Ectodermal cell (in vitro differentiated cells): ENCODE measurements at regions not wholly inside any gene's neighbourhood (a gene's known extent, or its start where the extent isn't known, plus 50 kb on each side); places are given as distances from the start of the nearest gene placed in this dataset.
"Not testable (repeated sequence)": the region's sequence is repeated elsewhere in the genome, so short reads cannot be mapped to it uniquely, and the experiment has no call there.

Experiments used
- H3K27ac ChIP-seq: 2 replicates; pipeline ENCODE4 v1.7.0; 2013; ENCODE audit warnings: mild to moderate bottlenecking, low read depth, low read length; ENCODE audit not compliant: insufficient read depth, poor library complexity, severe bottlenecking
- H3K27me3 ChIP-seq: 2 replicates; pipeline ENCODE4 v1.7.0; 2013; ENCODE audit warnings: mild to moderate bottlenecking, low read length; ENCODE audit not compliant: insufficient read depth, control insufficient read depth, poor library complexity, severe bottlenecking
- H3K36me3 ChIP-seq: one replicate; pipeline ENCODE4 v1.7.0; 2013; ENCODE audit warnings: low read length; ENCODE audit not compliant: control insufficient read depth, insufficient read depth
- H3K4me1 ChIP-seq: one replicate; pipeline ENCODE4 v1.7.0; 2013; ENCODE audit warnings: low read length; ENCODE audit not compliant: control insufficient read depth, insufficient read depth
- H3K4me3 ChIP-seq: 2 replicates; pipeline ENCODE4 v1.7.0; 2013; ENCODE audit warnings: low read depth, low read length, control low read depth; ENCODE audit not compliant: insufficient read depth
- H3K9me3 ChIP-seq: 2 replicates; pipeline ENCODE4 v1.7.0; 2013; ENCODE audit warnings: mild to moderate bottlenecking, low read length, moderate library complexity; ENCODE audit not compliant: control insufficient read depth
- WGBS, 2 experiments: methylation state at CpG; one replicate each; pipeline ENCODE4 v1.1.7; 2013; ENCODE audit warnings: missing lambda C conversion rate in 2 of 2; 5-methylcytosine and 5-hydroxymethylcytosine counted together

DNA sequence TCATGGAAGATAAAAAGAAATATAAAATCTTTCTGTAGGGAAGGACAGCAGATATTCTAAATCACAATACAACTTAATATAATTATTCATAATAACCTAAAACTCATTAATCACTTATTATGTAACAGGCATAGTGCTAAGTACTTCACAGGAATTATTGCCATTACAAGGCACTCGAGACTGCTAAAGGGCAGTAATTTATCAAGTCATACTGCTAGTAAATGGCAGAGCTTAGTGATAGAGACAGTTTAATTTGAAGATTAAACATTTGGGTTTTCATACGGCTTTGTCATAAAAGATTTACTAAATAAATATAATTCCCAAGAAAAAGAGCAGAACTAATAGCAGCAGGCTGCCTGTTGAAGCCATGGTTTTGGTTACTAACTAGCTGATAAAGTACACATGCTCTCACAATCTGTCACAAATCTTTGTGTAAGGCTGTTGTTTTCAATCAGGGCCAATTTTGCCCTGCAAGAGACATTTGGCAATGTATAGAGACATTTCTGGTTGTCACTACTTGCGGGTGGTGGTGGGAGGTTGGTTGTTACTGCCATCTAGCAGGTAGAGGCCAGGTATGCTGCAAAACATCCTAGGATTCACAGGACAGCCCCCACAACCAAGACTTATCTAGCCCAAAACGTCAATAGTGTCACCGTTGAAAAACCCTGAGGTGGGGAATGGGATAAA is 233.3 kb upstream of the CACNA2D1 start:
- no peaks in the 10 kb centered on the region for H3K36me3 ChIP-seq
- 98 to 100% methylated on average over 2 to 3 of the region's 5 CpGs for WGBS, 2 experiments

DNA sequence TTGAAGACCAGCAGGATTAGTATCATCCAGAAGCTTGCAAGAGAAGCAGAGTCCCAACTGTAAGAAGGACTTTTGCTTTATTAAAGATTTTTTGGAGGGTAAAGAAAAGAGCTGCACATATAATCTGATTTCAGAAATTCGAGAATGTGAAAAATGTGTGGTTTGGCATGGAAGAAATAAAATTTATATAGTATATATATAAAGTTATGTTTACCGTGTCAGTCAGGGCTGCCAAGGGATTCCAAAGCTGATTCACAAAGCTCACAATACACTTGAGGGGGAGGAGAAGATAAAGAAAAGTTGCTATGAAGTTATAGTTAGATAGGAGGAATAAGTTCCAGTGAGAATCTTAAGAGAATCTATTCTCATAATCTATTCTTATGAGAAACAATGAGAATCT is 231.8 kb upstream of the CACNA2D1 start:
- Histone ChIP-seq H3K4me1 (no peaks in the 10 kb centered on the region), H3K27ac (no peak overlapping the region), H3K4me3 (no peak overlapping the region), H3K27me3 (no peaks in the 10 kb centered on the region), H3K9me3 (no peaks in the 10 kb centered on the region), H3K36me3 (no peaks in the 10 kb centered on the region)
- 90 to 100% methylated on average over 1 to 2 of the region's 2 CpGs for WGBS, 2 experiments

More for the DNA sequence above, 233.3 kb upstream of the CACNA2D1 start:
- no peaks in the 10 kb centered on the region for H3K27me3 ChIP-seq
- no peaks in the 10 kb centered on the region for H3K9me3 ChIP-seq
- H3K4me3 ChIP-seq, result no peak overlapping the region
- H3K27ac ChIP-seq, result no peak overlapping the region
- H3K4me1 ChIP-seq, result no peaks in the 10 kb centered on the region

DNA sequence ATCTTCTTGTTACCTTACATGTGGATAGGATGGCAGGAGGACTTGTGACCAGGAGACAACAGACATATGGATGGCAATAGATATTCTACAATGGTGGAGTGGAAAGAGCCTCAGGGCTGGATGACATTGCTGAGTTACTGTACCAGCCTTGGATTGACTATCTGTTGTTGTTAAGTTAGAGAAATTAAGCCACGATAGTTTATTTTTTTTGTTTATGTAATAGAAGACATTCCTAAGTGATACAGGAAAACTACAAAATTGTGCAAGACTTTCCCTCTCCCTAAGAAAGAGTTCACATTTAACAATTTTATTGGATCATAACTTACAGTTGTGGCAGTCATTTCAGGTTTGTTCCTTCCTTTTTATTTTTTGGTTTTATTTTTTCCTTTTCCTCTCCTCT is 230.7 kb upstream of the CACNA2D1 start:
- 100% methylated on average over 1 of the region's 1 CpG for WGBS, 2 experiments
- no peak overlapping the region for H3K4me3 ChIP-seq
- H3K27ac ChIP-seq, result no peak overlapping the region
- H3K27me3 ChIP-seq, result no peaks in the 10 kb centered on the region
- H3K36me3 ChIP-seq, result no peaks in the 10 kb centered on the region
- H3K4me1 ChIP-seq, result no peaks in the 10 kb centered on the region
- no peaks in the 10 kb centered on the region for H3K9me3 ChIP-seq

DNA sequence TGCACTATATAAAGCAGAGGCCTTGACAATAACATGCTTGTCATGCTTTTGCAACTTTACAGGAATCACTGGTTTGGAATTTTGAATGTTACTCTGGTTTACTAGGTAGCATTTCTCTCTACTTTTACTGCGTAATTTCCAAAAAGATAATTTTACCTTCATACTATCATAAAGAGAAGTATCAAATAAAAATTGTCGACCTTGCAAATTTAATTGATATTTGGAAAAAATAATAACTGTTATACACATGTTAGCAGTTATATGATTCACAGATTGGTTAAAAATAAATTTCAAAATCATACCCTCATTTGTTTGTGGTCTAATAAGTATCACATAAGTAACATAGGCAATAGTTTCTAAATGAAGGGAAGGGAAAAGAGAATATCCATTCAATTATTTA is 228.5 kb upstream of the CACNA2D1 start:
- Histone ChIP-seq H3K27me3 (no peaks in the 10 kb centered on the region), H3K27ac (no peak overlapping the region)
- no CpG with 5 or more reads among the region's 2 CpGs for WGBS, 2 experiments

DNA sequence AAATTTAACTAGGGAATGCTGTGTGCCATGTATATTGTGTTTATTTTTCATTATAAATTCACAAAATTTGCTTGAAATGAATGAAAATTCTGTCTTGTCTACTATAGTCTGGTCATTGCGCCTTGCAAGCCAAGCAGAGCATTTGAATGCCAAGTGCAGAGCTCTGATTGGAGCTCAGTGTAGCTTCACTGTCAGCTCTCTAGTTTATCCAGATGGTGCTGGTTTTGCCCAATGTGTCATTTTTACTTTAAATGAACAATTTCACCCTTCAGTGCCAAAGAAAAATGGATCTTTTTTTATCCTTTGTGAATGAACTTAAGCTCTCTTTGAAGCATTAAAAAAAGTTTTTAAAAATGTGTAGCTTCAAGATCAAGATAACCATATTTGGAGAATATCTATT is 225.6 kb upstream of the CACNA2D1 start:
- H3K9me3 ChIP-seq, result no peaks in the 10 kb centered on the region

More for the DNA sequence above, 228.5 kb upstream of the CACNA2D1 start:
- no peaks in the 10 kb centered on the region for H3K9me3 ChIP-seq
- H3K4me1 ChIP-seq, result no peaks in the 10 kb centered on the region
- no peaks in the 10 kb centered on the region for H3K36me3 ChIP-seq
- no peak overlapping the region for H3K4me3 ChIP-seq

DNA sequence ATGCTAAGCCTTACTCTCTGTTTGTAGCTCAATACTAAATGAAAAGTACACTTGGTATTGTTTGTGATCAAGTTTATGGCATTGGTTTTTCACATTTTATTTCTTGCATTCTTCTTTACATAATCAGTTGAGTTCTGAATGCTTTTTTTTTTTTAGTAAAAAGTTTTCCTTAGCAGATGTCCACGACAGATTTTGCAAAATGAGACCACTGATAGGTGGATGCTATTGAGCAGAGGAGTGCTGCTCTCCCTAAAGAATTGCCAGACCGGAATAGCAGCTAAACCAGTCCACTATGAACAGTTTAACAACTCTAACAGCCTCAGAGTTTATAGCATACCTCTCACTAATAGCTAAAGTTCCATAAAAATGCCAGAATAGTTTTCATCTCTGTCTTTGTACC is 225.1 kb upstream of the CACNA2D1 start:
- H3K9me3 ChIP-seq, result no peaks in the 10 kb centered on the region
- no peaks in the 10 kb centered on the region for H3K27me3 ChIP-seq

More for the DNA sequence above, 225.6 kb upstream of the CACNA2D1 start:
- Histone ChIP-seq H3K4me3 (no peak overlapping the region), H3K4me1 (no peaks in the 10 kb centered on the region), H3K27ac (no peak overlapping the region), H3K36me3 (no peaks in the 10 kb centered on the region), H3K27me3 (no peaks in the 10 kb centered on the region)
- WGBS, 2 experiments, result 92 to 95% methylated on average over 1 of the region's 1 CpG

DNA sequence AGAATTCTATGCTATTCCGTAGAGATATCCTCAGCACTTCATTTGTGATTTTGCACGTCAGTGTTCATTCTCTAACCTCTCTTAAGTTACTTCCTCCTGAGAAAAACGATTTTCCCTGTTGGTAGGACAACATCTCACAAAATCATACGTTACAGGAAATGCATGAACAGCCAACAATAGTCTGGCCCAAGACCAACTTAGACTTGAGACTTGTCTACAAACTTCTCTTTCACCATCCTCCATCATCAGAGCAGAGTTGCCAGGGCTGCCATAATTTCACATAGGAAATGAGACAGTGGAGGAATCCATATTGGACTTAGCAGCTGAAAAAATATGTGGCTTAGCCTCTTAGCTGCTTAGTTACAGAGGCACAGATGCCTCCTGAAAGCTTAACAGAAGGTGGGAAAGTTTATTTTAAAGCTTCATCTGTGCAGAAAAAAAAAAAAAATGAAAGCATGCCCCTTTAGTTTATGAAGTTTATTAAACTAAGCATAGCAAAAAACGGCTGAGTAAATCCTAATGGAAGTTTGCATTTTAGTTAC is 222.5 kb upstream of the CACNA2D1 start:
- Histone ChIP-seq H3K4me3 (no peak overlapping the region), H3K4me1 (no peaks in the 10 kb centered on the region), H3K9me3 (no peaks in the 10 kb centered on the region), H3K27ac (no peak overlapping the region), H3K36me3 (no peaks in the 10 kb centered on the region), H3K27me3 (no peaks in the 10 kb centered on the region)
- WGBS, 2 experiments, result 90 to 93% methylated on average over 4 to 5 of the region's 5 CpGs

More for the DNA sequence above, 225.1 kb upstream of the CACNA2D1 start:
- no peaks in the 10 kb centered on the region for H3K4me1 ChIP-seq
- H3K4me3 ChIP-seq, result no peak overlapping the region
- no peak overlapping the region for H3K27ac ChIP-seq
- 91 to 97% methylated on average over 2 of the region's 2 CpGs for WGBS, 2 experiments
- no peaks in the 10 kb centered on the region for H3K36me3 ChIP-seq

DNA sequence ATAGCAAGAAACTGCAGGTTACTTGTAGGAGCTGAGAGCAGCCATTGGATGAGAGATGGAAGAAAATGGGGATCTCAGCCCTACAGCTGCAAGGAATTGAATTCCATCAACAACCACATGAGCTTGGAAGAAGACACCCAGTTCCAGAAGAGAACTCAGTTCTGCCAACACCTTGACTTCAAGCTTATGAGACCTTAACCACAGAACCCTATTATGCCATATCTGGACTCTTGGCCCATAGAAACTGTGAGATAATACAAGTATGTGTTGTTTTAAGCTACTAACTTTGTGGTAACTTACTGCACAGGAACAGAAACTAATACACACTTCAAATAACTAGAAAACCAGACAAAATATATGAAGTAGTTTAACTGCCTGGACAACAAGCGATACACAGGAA is 212.4 kb upstream of the CACNA2D1 start:
- no peaks in the 10 kb centered on the region for H3K36me3 ChIP-seq
- no peak overlapping the region for H3K27ac ChIP-seq
- H3K4me1 ChIP-seq, result no peaks in the 10 kb centered on the region
- no peak overlapping the region for H3K4me3 ChIP-seq
- 95 to 100% methylated on average over 1 of the region's 1 CpG for WGBS, 2 experiments
- no peaks in the 10 kb centered on the region for H3K9me3 ChIP-seq
- H3K27me3 ChIP-seq, result no peaks in the 10 kb centered on the region

DNA sequence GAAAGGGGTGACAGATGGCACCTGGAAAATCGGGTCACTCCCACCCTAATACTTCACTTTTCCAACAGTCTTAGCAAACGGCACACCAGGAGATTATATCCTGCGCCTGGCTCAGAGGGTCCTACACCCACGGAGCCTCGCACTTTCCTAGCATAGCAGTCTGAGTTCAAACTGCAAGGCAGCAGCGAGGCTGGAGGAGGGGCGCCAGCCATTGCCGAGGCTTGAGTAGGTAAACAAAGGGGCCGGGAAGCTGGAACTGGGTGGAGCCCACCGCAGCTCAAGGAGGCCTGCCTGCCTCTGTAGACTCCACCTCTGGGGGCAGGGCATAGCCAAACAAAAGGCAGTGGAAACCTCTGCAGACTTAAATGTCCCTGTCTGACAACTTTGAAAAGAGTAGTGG is 206.5 kb upstream of the CACNA2D1 start:
- 92 to 93% methylated on average over 10 of the region's 10 CpGs for WGBS, 2 experiments
- H3K4me1 ChIP-seq, H3K27me3 ChIP-seq, H3K4me3 ChIP-seq, H3K36me3 ChIP-seq, H3K27ac ChIP-seq, H3K9me3 ChIP-seq: not testable (repeated sequence)

DNA sequence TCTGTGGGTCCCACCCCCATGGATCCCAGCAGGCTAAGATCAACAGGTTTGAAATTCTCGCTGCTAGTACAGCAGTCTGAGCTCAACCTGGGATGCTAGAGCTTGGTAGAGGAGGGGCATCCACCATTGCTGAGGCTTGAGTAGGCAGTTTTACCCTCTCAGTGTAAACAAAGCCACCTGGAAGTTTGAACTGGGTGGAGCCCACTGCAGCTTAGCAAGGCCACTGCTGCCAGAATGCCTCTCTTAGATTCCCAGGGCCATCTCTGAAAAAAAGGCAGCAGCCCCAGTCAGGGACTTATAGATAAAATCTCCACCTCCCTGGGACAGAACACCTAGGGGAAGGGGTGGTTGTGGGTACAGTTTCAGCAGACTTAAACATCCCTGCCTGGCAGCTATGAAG is 190.0 kb upstream of the CACNA2D1 start:
- no peaks in the 10 kb centered on the region for H3K4me1 ChIP-seq
- no peak overlapping the region for H3K4me3 ChIP-seq
- 86 to 88% methylated on average over 1 of the region's 1 CpG for whole genome bisulfite sequencing, 2 experiments
- H3K9me3 ChIP-seq, result no peaks in the 10 kb centered on the region
- H3K27ac ChIP-seq, result no peak overlapping the region
- H3K36me3 ChIP-seq, result no peaks in the 10 kb centered on the region
- no peaks in the 10 kb centered on the region for H3K27me3 ChIP-seq
